GM23248 (cell line): ENCODE measurements at regions not wholly inside any gene's neighbourhood (a gene's known extent, or its start where the extent isn't known, plus 50 kb on each side); places are given as distances from the start of the nearest gene placed in this dataset.
"Not testable (repeated sequence)": the region's sequence is repeated elsewhere in the genome, so short reads cannot be mapped to it uniquely, and the experiment has no call there.

Experiments
- DNase-seq: peaks from one replicate; pipeline ENCODE4 v3.0.0-alpha.2; 2015
- H2AFZ ChIP-seq: fragments of 200-600 bp; sonication (generic); 2 replicates; pipeline ENCODE4 v1.6.1; 2016; ENCODE audit warnings: antibody characterized with exemption
- H3F3A ChIP-seq: fragments of 200-600 bp; sonication (generic); 2 replicates; pipeline ENCODE4 v1.6.1; 2016; ENCODE audit warnings: mild to moderate bottlenecking, antibody characterized with exemption, mixed run types; ENCODE audit not compliant: insufficient read depth
- H3K27ac ChIP-seq: fragments of 200-600 bp; sonication (generic); 2 replicates; pipeline ENCODE4 v1.5.1; 2016; ENCODE audit warnings: mild to moderate bottlenecking
- H3K27me3 ChIP-seq: fragments of 200-600 bp; sonication (generic); replicated peaks from 2 replicates; pipeline ENCODE4 v1.6.1; 2016; ENCODE audit warnings: mild to moderate bottlenecking; ENCODE audit not compliant: insufficient read depth
- H3K36me3 ChIP-seq: fragments of 200-600 bp; sonication (generic); 2 replicates; pipeline ENCODE4 v1.6.1; 2016; ENCODE audit warnings: low read depth, mild to moderate bottlenecking
- H3K4me1 ChIP-seq: fragments of 200-600 bp; sonication (generic); 2 replicates; pipeline ENCODE4 v1.6.1; 2016; ENCODE audit warnings: mild to moderate bottlenecking; ENCODE audit not compliant: insufficient read depth
- H3K4me2 ChIP-seq: fragments of 200-600 bp; sonication (generic); one replicate; pipeline ENCODE4 v1.6.1; 2016; ENCODE audit warnings: mild to moderate bottlenecking; ENCODE audit not compliant: unreplicated experiment
- H3K4me3 ChIP-seq: fragments of 200-600 bp; sonication (generic); 2 replicates; pipeline ENCODE4 v1.5.1; 2016; ENCODE audit warnings: mild to moderate bottlenecking
- H3K79me2 ChIP-seq: fragments of 200-600 bp; sonication (generic); 2 replicates; pipeline ENCODE4 v1.6.1; 2016; ENCODE audit warnings: mild to moderate bottlenecking; ENCODE audit not compliant: insufficient read depth
- H3K9ac ChIP-seq: fragments of 200-600 bp; sonication (generic); 2 replicates; pipeline ENCODE4 v1.6.1; 2016; ENCODE audit warnings: mild to moderate bottlenecking
- H3K9me2 ChIP-seq: fragments of 200-600 bp; sonication (generic); 2 replicates; pipeline ENCODE4 v1.6.1; 2016; ENCODE audit warnings: mixed run types, mild to moderate bottlenecking, moderate library complexity; ENCODE audit not compliant: insufficient read depth
- H3K9me3 ChIP-seq: fragments of 200-600 bp; sonication (generic); one replicate; pipeline ENCODE4 v1.6.1; 2017; ENCODE audit warnings: low read depth
- H4K20me1 ChIP-seq: fragments of 200-600 bp; sonication (generic); 2 replicates; pipeline ENCODE4 v1.6.0; 2016; ENCODE audit not compliant: insufficient read depth
- EZH2 ChIP-seq: fragments of 200-600 bp; sonication (generic); IDR thresholded peaks from 2 replicates; pipeline ENCODE4 v1.6.1; 2018; ENCODE audit warnings: antibody characterized with exemption, mild to moderate bottlenecking; ENCODE audit not compliant: insufficient read depth, poor library complexity, severe bottlenecking
- EZH2phosphoT487 ChIP-seq: fragments of 200-600 bp; sonication (generic); IDR thresholded peaks from 2 replicates; pipeline ENCODE4 v1.6.1; 2018; ENCODE audit warnings: antibody characterized with exemption, moderate library complexity, mild to moderate bottlenecking, low read depth; ENCODE audit not compliant: insufficient read depth
- WGBS, 2 experiments: methylation state at CpG; one replicate each; pipeline ENCODE4 v1.1.6; 2015 to 2017; ENCODE audit warnings: low lambda C conversion rate in 2 of 2, low coverage in 1 of 2; ENCODE audit errors: missing lambda C conversion rate in 2 of 2; 5-methylcytosine and 5-hydroxymethylcytosine counted together
- in situ Hi-C: fragments of 300-500 bp; cut with MboI; formaldehyde crosslinking; loops from 2 replicates; pipeline ENCODE4 v1.15.0; 2020

DNA sequence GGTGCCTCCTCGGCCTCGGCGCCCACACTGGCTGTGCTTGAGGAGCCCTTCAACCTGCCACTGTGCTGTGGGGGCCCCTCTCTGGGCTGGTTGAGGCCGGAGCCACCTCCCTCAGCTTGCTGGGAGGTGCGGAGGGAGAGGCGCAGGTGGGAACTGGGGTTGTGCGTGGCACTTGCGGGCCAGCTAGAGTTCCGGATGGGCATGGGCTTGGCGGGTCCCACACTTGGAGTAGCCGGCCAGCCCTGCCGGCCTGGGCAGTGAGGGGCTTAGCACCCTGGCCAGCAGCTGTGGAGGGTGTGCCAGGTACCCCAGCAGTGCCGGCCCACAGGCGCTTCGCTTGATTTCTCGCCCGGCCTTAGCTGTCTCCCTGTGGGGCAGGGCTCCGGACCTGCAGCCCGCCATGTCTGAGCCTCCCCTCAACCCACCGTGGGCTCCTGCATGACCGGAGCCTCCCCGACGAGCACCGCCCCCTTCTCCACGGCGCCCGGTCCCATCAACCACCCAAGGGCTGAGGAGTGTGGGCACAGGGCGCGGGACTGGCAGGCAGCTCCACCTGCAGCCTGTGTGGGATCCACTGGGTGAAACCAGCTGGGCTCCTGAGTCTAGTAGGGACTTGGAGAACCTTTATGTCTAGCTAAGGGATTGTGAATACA lies 723.8 kb downstream of the DIAPH3 start:
- Histone ChIP-seq H3K4me3 (no peak overlapping the region), H3F3A (no peaks in the 10 kb centered on the region), H3K9me3 (no peaks in the 10 kb centered on the region), H3K79me2 (no peaks in the 10 kb centered on the region), H3K9ac (no peak overlapping the region), H3K9me2 (no peaks in the 10 kb centered on the region), H3K4me2 (no peak overlapping the region), H2AFZ (no peak overlapping the region), H3K27ac (no peak overlapping the region), H3K4me1 (no peaks in the 10 kb centered on the region), H3K27me3 (no peaks in the 10 kb centered on the region), H4K20me1 (no peaks in the 10 kb centered on the region), H3K36me3 (no peaks in the 10 kb centered on the region)
- in situ Hi-C loops: no loop called here
- 61 to 65% methylated on average over 29 of the region's 29 CpGs for WGBS, 2 experiments
- TF ChIP-seq EZH2phosphoT487 (no peak), EZH2 (no peak)
- DNase-seq: no peak

DNA sequence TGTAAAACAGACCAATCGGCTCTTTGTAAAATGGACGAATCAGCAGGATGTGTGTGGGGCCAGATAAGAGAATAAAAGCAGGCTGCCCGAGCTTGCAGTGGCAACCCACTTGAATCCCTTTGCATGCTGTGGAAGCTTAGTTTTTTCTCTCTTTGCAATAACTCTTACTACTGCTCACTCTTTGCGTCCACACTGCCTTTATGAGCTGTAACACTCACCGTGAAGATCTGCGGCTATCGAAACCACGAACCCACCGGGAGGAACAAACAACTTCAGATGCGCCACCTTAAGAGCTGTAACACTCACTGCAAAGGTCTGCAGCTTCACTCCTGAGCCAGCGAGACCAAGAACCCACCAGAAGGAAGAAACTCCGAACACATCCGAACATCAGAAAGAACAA lies 722.7 kb downstream of the DIAPH3 start:
- H3K36me3 ChIP-seq, H2AFZ ChIP-seq, in situ Hi-C loops, H3K9me3 ChIP-seq, H4K20me1 ChIP-seq, H3K4me3 ChIP-seq, H3K4me1 ChIP-seq, H3F3A ChIP-seq, DNase-seq, H3K9ac ChIP-seq, H3K79me2 ChIP-seq, H3K9me2 ChIP-seq, H3K27me3 ChIP-seq, H3K4me2 ChIP-seq, H3K27ac ChIP-seq: not testable (repeated sequence)
- 30 to 34% methylated on average over 12 to 13 of the region's 13 CpGs for WGBS, 2 experiments

DNA sequence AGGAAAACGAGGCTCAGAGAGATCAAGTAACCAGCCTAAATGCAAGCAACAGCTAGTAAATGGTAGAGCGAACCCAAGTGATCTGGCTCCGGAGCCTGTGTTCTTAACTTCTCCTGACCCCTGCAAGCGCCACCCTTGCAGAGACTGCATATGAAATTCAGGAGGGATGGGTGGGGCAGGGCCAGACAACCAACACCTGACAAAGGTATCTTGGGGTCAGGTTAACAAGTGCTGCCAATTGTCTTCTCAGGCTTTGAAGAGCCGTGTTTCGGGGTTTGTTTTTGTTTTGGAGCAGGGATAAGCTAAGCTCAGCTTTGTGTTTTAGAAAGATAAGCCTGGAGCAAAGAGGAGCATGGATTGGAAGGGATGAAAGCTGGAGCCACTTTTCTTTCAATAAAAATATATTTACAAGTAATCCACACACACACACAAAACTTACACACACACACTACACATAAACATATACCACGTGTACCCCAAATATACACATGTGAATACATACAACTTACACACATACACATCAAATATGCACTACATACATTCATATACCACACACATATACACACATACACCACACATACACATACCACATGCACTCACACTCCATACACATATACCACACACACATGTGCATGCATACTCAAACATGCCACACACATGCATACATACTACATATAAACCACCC lies 722.0 kb downstream of the DIAPH3 start:
- Histone ChIP-seq H3K4me3 (no peak overlapping the region), H3K27ac (no peak overlapping the region), H3K79me2 (no peaks in the 10 kb centered on the region), H4K20me1 (no peaks in the 10 kb centered on the region), H2AFZ (no peak overlapping the region), H3K9me2 (no peaks in the 10 kb centered on the region), H3F3A (no peaks in the 10 kb centered on the region), H3K9me3 (no peaks in the 10 kb centered on the region), H3K27me3 (no peaks in the 10 kb centered on the region), H3K4me1 (no peaks in the 10 kb centered on the region), H3K36me3 (no peaks in the 10 kb centered on the region), H3K9ac (no peak overlapping the region), H3K4me2 (no peak overlapping the region)
- 32 to 33% methylated on average over 7 of the region's 7 CpGs for WGBS, 2 experiments
- DNase-seq: no peak
- TF ChIP-seq EZH2phosphoT487: no peak
- TF ChIP-seq EZH2: no peak
- in situ Hi-C loops: no loop called here

DNA sequence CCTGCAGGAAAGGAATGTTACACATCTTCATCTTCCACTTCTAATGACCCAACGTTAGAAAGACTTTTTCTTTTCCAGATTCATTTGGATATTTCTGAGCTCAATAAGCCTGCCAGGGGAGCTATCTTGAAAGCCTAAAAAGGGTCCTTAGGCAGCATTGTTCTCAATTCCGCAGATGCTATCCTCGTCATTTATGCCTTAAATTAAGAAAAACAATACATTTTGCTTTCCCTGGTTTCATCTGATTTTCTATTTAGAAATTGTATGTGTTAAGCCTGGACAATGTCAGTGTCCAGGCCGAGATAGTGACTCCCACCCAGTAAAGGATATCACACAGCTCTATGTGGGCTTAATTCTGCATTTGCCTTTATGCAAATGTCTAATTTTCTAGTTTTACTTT lies 721.3 kb downstream of the DIAPH3 start:
- no peaks in the 10 kb centered on the region for H3K9me3 ChIP-seq
- no peaks in the 10 kb centered on the region for H4K20me1 ChIP-seq
- H2AFZ ChIP-seq: no peak overlapping the region
- H3K4me3 ChIP-seq: no peak overlapping the region
- in situ Hi-C loops: no loop called here
- no peak for TF ChIP-seq EZH2phosphoT487
- TF ChIP-seq EZH2: no peak
- no peaks in the 10 kb centered on the region for H3F3A ChIP-seq
- H3K9ac ChIP-seq: no peak overlapping the region
- H3K4me2 ChIP-seq: no peak overlapping the region
- H3K4me1 ChIP-seq: no peaks in the 10 kb centered on the region
- no peaks in the 10 kb centered on the region for H3K27me3 ChIP-seq
- H3K79me2 ChIP-seq: no peaks in the 10 kb centered on the region
- H3K27ac ChIP-seq: no peak overlapping the region
- no peaks in the 10 kb centered on the region for H3K9me2 ChIP-seq
- no peaks in the 10 kb centered on the region for H3K36me3 ChIP-seq
- WGBS, 2 experiments: 30 to 32% methylated on average over 4 of the region's 4 CpGs
- DNase-seq: no peak
